ENCODE measurements at regions not wholly inside any gene's neighbourhood (a gene's known extent, or its start where the extent isn't known, plus 50 kb on each side); places are given as distances from the start of the nearest gene placed in this dataset.

DNA sequence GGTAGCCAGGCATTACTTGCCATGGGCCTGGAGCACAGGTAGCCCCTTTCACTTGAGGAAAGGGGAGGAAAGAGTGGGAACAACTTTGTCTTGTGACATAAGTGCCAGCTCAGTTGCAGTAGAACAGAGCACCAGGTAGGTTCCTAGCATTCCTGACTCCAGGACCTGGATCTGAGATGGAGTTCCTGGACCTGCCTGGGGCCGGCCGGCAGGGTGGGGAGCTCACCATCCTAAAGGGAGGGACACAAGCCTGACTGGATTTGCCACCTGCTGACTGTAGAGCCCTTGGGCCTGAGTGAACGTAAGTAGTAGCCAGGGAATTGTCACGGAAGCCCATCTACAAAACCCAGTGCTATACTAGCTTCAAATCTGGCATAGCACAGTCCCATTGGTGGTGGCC, 653.3 kb upstream of the CDH6 start:
- no peak for TF ChIP-seq GATA2 (IDR thresholded peaks at IDR 0.05; ENCODE audit: low read depth, low read length)
- TF ChIP-seq GATA3 (IDR thresholded peaks at IDR 0.05; ENCODE audit: low read depth, low read length): no peak
